ENCODE measurements at regions not wholly inside any gene's neighbourhood (a gene's known extent, or its start where the extent isn't known, plus 50 kb on each side); places are given as distances from the start of the nearest gene placed in this dataset.

DNA sequence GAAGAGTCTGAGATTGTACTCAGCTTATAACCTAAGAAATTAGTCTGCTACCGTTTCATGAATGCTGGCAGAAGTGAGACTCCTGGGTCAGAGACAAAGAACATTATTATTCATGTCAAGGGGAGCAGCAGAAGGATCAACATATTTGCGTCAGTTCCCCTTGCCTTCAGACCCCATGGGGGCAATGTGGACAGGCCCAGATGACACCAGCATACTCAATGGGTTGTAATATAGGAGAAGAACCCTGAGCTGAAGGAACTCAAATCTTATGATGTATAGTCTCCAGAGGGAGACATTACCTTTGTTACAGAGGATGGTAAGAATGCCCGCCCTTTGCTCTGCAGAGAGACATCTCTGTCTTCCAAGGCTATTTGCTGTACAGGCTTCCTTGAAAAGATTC is 384.4 kb downstream of the EPM2A start:
- TF ChIP-seq, protein P1, sequence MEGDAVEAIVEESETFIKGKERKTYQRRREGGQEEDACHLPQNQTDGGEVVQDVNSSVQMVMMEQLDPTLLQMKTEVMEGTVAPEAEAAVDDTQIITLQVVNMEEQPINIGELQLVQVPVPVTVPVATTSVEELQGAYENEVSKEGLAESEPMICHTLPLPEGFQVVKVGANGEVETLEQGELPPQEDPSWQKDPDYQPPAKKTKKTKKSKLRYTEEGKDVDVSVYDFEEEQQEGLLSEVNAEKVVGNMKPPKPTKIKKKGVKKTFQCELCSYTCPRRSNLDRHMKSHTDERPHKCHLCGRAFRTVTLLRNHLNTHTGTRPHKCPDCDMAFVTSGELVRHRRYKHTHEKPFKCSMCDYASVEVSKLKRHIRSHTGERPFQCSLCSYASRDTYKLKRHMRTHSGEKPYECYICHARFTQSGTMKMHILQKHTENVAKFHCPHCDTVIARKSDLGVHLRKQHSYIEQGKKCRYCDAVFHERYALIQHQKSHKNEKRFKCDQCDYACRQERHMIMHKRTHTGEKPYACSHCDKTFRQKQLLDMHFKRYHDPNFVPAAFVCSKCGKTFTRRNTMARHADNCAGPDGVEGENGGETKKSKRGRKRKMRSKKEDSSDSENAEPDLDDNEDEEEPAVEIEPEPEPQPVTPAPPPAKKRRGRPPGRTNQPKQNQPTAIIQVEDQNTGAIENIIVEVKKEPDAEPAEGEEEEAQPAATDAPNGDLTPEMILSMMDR (IDR thresholded peaks at IDR 0.05), result no peak
- TF ChIP-seq ZFX (IDR thresholded peaks at IDR 0.05; ENCODE audit: borderline replicate concordance), result no peak

Measured in 22Rv1 (cell line).